ENCODE measurements at regions not wholly inside any gene's neighbourhood (a gene's known extent, or its start where the extent isn't known, plus 50 kb on each side); places are given as distances from the start of the nearest gene placed in this dataset.

GRCh38 chr4:173647902-173648301, 117.9 kb upstream of the HAND2 start:
- Histone ChIP-seq H3K14ac (ENCODE audit: insufficient read length) (no peak overlapping the region), H2BK120ac (replicated peaks; ENCODE audit: low read depth, low read length) (no peak overlapping the region), H3K4ac (replicated peaks; ENCODE audit: insufficient read length, low read depth, low read length) (no peak overlapping the region), H3K27ac (ENCODE audit: low read depth, low read length) (no peak overlapping the region), H2AFZ (ENCODE audit: low read length) (no peak overlapping the region), H3K4me2 (ENCODE audit: insufficient read depth in 1 of 2, low read depth in 2 of 2, low read length in 2 of 2) (no peak overlapping the region), H2BK20ac (ENCODE audit: low read length) (no peak overlapping the region), H4K20me1 (replicated peaks in 1 of 2; ENCODE audit: control insufficient read depth in 1 of 2, insufficient read depth in 2 of 2, low read length in 2 of 2) (no peaks in the 10 kb centered on the region), H3K56ac (replicated peaks; ENCODE audit: insufficient read length, low read depth, low read length) (no peak overlapping the region), H3K9ac (replicated peaks in 1 of 4; ENCODE audit: extremely low read depth in 1 of 4, low read depth in 3 of 4, low read length in 3 of 4) (no peak overlapping the region), H2BK15ac (ENCODE audit: low read length) (no peak overlapping the region), H2AK5ac (ENCODE audit: low read depth, low read length) (no peak overlapping the region), H4K91ac (replicated peaks; ENCODE audit: insufficient read length, low read length) (no peak overlapping the region), H3K79me2 (ENCODE audit: control insufficient read depth in 1 of 2, insufficient read depth in 2 of 2, low read length in 2 of 2) (no peaks in the 10 kb centered on the region), H4K5ac (ENCODE audit: insufficient read length, low read depth, low read length) (no peak overlapping the region), H3K23ac (ENCODE audit: insufficient read length) (no peak overlapping the region), H3K36me3 (ENCODE audit: control insufficient read depth in 2 of 4, insufficient read depth in 4 of 4, low read length in 3 of 4) (no peaks in the 10 kb centered on the region), H4K8ac (ENCODE audit: extremely low read depth, insufficient read depth, low read length) (no peak overlapping the region), H3K4me3 (ENCODE audit: extremely low read depth in 1 of 4, insufficient read depth in 2 of 4, low read depth in 3 of 4, low read length in 4 of 4) (no peak overlapping the region), H2BK12ac (ENCODE audit: low read depth, low read length) (no peak overlapping the region), H3K4me1 (replicated peaks in 1 of 4; ENCODE audit: control insufficient read depth in 3 of 4, insufficient read depth in 4 of 4, low read length in 3 of 4) (no peaks in the 10 kb centered on the region; a peak in 1 of 7 replicates), H3K79me1 (ENCODE audit: low read depth, low read length) (no peaks in the 10 kb centered on the region), H3K23me2 (ENCODE audit: low read depth, low read length) (no peaks in the 10 kb centered on the region; the same call in 1 of the 2 replicates), H3K27me3 (replicated peaks in 1 of 4; ENCODE audit: control insufficient read depth in 3 of 4, extremely low read depth in 1 of 4, insufficient read depth in 3 of 4, low read length in 3 of 4) (no peaks in the 10 kb centered on the region), H2BK5ac (ENCODE audit: low read depth, low read length) (no peak overlapping the region), H3K9me3 (ENCODE audit: insufficient read depth in 2 of 2, low read depth in 1 of 2, low read length in 1 of 2) (no peaks in the 10 kb centered on the region), H3K18ac (ENCODE audit: extremely low read depth, low read length) (no peak overlapping the region)
- 98% methylated on average over 4 of the region's 4 CpGs; no CpG with 5 or more reads in 1 of the 2 experiments for WGBS, 2 experiments (ENCODE audit: extremely low coverage in 1 of 2, insufficient coverage in 1 of 2, insufficient read length in 1 of 2, insufficient replicate concordance in 2 of 2, low coverage in 1 of 2, low lambda C conversion rate in 2 of 2, missing lambda C conversion rate in 1 of 2)
- FAIRE-seq: no peak
- ChIA-PET CTCF (ENCODE audit: partially characterized antibody) (interaction anchor here (1.0 kb wide), 1 partner anchor 80 kb away, joined by 3 read pairs; no protein-coding TSS in a partner anchor), POLR2A (ENCODE audit: partially characterized antibody) (interaction anchor here (0.8 kb wide), 1 partner anchor 36 kb away, joined by 3 read pairs; no protein-coding TSS in a partner anchor)
- no peak for DNase-seq (ENCODE audit: low read depth in 1 of 2, low spot score in 2 of 2)
- TF ChIP-seq RBBP5 (IDR thresholded peaks at IDR 0.05; ENCODE audit: borderline replicate concordance, low read depth, low read length): no peak
- TF ChIP-seq SUZ12 (IDR thresholded peaks at IDR 0.05; ENCODE audit: low read length): no peak
- TF ChIP-seq KDM5A (IDR thresholded peaks at IDR 0.05; ENCODE audit: low read length): no peak
- TF ChIP-seq TEAD4 (IDR thresholded peaks at IDR 0.05; ENCODE audit: low read depth, low read length): no peak
- no peak for TF ChIP-seq EGR1 (IDR thresholded peaks at IDR 0.05; ENCODE audit: borderline replicate concordance, low read depth, low read length)
- TF ChIP-seq ATF2 (IDR thresholded peaks at IDR 0.05; ENCODE audit: low read length): no peak
- no peak for TF ChIP-seq NRF1 (IDR thresholded peaks at IDR 0.05; ENCODE audit: low read depth, low read length)
- TF ChIP-seq CTBP2 (IDR thresholded peaks at IDR 0.05; ENCODE audit: borderline replicate concordance, insufficient read depth, insufficient read length, low read length): no peak
- no peak for TF ChIP-seq POU5F1 (IDR thresholded peaks at IDR 0.05; ENCODE audit: low read depth, low read length)
- no peak for TF ChIP-seq ZNF274 (IDR thresholded peaks at IDR 0.05; ENCODE audit: borderline replicate concordance, extremely low read depth, low read length)
- TF ChIP-seq JUN (IDR thresholded peaks at IDR 0.05; ENCODE audit: low read depth, low read length): no peak
- TF ChIP-seq TAF1 (IDR thresholded peaks at IDR 0.05; ENCODE audit: low read depth, low read length): no peak
- no peak for TF ChIP-seq MAFK (IDR thresholded peaks at IDR 0.05; ENCODE audit: low read depth, low read length)
- TF ChIP-seq SIRT6 (IDR thresholded peaks at IDR 0.05; ENCODE audit: low read length): no peak
